Midbrain (tissue), 1 donor: ENCODE measurements at regions not wholly inside any gene's neighbourhood (a gene's known extent, or its start where the extent isn't known, plus 50 kb on each side); places are given as distances from the start of the nearest gene placed in this dataset.

Experiments used
- DNase-seq: peaks from one replicate; lab custom pipeline; 2025; lab: John Stamatoyannopoulos, UW

DNA sequence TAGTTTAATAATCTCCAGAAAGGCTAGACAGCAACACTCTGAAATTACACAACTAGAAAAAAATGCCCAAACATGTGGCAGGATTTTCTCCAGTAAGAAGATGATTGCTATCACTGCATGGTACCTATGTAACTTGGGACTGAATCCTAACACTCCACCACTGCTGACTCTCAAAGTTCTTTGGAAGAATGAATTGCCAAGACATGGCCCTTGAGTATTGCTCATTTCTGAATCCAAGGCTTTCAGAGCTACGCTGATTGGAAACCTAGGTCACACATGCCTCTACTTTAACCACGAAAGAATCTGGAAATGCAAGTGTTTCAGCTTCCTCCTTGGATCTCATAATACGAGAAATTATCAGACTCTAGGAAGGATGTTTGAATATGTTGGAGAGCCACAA lies 167.5 kb upstream of the CELF2 start:
- no peak for DNase-seq

DNA sequence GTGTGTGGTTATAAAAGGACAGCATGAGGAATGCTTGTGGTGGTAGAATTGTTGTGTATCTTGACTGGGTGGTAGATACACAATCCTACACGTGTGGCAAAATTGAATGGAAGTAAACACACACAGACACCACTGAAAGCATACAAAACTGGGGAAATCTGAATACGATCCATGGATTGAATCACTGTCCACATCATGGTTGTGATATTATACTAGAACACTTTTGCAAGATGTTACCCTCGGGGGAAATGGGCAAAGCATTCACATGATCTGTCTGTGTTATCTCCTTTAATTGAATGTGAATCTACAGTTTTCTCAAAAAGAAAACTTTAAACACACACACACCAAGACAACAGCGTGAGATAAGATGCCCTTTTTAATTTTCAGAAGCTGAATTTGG lies 165.2 kb upstream of the CELF2 start:
- no peak for DNase-seq

DNA sequence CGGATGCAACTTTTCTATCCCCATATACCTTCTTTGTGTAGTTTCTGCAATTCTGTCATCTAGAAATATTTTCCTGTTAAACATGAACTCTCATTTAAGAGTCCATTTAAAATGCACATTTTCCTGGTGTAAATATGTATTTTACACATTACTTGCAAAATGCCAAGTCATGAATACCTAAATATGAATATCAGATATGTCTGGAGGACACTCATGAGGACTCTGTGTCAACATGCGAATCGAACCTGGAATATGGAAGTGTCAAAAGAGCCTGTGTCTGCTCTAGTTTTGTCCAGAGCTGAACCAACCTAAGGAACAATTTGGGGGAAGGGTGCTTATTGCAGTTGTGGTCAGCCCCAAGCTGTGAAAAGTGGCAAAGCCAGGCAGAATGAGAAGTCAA lies 163.7 kb upstream of the CELF2 start:
- no peak for DNase-seq

DNA sequence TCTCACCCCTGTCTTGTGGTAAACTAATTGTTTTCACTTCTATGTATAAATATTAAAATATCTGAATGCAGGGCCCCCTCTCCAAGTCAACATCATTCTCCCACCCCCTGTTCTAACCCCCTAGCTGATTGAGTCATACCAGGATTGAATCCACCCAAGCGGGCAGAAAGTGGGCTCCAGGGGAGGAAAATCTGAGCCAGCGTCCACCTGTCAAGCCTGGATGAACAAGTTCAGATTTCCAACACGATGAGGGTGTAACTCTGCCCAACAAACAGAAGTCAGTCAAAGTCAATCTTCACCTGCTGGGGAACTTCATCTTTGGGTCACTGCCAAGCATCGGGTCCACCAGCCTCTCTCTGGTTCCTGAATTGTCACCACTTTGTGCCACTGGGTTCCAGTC lies 162.9 kb upstream of the CELF2 start:
- DNase-seq: no peak

DNA sequence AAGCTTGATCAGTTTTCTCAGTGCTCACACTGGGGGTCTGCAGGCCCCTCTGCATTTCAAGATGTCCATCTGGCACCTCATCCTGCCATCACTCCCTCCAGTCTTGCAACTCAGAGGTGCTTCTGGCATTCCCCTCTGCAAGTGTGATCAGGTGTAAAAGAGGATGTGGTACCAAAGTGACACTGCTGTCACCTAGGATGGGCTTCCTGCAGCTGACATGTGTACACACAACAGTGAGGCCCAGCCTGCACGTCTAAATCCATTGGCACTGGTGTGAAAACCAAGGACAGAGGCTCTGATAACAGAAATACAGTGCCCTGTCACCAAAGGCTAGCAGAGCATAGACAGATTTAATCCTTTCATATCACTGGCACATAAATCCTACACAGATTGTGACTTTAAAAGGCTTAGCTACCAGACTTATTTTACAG lies 162.5 kb upstream of the CELF2 start:
- no peak for DNase-seq

DNA sequence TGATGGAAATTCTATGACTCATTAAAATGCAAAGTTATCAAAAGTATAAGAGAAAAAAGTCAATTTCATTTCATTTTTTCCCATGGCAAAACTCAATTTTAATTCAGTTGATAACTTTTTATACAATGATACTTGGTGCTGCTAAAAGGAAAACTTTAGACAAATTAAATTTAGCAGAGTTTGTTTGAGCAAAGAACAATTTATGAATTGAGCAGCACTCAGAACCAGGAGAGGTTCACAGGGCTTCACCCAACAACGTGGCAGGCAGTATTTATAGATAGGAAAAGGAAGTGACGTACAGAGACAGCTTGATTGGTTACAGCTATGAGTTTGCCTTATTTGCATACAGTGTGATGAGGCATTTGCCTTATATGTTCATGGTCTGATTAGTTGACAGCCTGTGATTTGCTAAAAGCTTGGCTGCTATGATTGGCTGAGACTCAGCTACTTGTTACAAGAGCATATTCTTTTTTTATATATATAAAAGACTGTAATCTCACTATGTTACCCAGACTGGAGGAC lies 157.2 kb upstream of the CELF2 start:
- DNase-seq: no peak

DNA sequence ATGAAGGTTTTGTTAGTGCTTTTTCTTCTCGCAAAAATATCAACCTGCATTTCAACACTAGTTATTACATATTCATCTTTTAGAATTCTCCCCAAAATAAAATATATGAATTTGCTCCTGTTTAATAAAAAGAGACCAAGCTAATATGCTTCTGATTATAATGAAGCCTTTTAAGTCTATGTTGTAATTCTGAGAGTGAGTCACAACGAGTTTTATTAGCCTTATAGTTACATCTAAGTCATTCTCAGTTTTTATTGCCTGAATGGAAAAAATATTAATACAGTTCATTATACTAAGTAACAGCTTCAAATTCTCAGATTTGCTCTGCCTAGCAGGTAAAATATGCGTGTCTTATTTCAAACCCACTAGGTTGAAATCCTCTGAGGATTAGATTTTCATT lies 152.4 kb upstream of the CELF2 start:
- no peak for DNase-seq

DNA sequence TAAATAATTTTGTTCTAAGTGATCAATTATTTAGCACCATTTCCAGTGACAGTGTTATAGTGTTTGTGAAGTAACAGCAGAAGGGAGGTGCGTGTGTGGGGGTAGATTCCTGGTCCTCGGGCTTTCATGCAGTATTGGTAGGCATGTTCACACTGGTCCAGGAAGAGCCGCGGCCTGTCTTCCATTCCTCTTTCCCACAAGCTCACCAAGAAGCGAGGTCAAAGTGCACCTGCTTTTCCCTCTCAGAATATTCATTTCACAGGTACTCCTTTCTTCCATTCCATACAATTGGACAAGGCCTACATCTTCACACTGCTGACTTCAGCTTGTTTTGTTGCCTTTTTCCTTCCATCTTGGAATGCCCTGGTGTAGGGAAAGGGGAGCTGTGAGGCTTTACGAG lies 151.8 kb upstream of the CELF2 start:
- DNase-seq: no peak

DNA sequence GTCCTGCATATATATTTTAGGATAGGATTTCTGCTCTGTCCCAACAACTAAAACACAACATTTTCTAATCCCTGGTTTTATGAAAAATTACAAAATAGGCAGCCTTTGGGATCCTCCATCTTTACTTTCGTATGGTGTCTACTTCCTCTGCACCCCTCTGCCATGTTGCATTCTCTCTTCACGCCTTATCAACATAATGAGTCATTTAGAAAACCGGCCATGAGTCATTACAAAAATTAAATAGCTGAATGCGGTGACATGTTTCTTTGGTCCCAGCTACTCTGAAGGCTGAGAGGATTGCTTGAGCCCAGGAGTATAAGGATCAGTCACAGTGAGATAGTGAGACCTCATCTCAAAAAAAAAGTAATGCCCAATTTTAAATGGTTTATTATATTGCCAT lies 148.1 kb upstream of the CELF2 start:
- no peak for DNase-seq

DNA sequence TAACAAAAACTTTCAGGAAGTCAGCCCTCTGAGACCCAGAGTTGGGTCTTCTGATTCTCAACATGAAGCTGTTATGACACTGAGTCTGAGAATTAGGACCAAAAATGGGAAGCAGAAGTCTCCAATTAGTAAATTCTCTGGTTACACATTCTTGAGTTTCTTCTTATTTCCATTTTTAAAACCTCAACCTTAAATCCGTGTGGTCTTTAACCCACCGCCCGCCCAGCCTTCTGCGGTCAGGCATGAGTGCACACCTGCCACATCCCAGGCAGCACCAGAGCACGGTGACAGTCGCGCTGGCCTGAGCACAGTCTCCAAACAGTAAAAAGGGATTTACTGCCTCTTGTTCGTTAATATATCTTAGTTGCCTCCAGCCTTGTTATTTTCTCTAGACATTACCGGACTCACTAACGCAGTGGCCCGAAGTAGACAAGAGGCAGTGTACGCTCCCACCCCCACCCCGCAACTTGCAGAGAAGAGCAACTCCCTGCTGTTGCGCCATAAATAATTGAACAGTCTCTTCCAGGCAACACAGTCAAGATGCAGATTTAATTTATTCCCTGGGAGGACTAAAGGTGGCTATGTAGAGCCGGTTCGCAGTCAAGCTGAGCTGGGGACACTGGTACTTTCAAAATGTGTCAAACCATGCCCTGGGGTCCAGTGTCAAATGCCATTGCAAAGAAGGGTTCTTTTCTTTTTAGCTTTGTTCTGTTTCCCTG lies 147.0 kb upstream of the CELF2 start:
- DNase-seq: no peak

DNA sequence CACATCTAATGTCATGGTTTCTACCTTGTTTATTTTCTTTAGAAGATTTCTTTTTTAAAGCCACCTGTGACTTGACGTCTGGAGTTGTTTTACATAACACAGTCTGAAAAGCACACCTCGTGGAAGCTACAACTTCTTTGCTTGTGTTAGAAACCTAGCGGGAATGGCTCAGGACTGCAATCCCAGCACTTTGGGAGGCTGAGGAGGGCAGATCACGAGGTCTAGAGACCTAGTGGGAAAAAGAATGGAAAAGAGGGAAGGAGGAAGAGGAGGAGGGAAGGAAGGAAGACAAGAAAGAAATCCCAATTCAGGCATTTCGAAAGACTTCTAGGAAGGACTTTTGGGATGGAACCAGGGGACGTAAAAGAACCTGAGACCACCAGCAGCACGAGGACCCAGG lies 146.3 kb upstream of the CELF2 start:
- DNase-seq: no peak

DNA sequence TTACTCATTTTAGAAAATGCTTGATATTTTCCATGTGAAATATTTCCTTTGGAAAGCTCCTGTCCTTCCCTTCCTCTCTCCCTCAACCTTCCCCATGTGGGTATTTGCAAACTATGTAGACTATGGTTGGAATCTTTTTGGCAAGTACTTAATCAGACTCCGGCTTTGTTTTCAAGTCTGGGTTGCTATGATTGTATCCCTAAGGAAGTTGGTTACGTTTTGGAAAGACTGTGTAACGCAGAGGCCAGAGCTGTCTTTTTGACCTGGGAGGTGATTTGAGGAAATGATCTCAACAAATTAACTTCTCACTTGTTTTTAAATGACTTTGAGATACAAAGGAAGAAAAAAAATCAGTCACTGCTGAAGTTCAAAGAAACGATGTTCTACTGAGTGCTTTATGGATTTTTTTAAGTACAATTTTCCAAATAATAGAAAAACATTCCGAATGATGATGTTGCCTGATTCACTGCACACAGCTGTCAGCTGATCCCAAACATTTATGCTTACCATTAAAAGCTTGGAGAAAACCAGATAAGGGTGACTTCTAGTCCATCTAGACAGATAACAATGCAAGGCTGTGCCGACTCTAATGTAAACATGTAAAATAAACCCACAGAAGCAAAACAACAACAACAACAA lies 145.5 kb upstream of the CELF2 start:
- no peak for DNase-seq

DNA sequence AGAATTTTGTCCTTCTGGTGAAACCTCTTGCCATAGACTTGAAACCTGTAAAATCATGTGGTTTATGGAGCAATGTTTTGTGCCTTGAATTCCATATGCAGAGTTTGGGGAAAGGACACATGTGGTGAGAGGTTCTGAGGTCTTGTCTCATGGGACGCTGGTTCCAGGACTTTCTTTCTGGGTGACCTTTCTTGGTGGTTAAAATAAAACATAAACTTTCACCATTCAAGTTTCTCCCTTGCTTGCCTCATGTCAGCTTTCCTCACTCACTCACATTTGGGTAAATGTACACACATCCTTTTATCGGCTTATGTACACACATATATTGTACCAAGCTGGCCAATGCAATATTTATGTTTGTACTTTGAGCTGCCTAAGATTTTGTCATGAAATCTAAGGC lies 144.9 kb upstream of the CELF2 start:
- DNase-seq: no peak

DNA sequence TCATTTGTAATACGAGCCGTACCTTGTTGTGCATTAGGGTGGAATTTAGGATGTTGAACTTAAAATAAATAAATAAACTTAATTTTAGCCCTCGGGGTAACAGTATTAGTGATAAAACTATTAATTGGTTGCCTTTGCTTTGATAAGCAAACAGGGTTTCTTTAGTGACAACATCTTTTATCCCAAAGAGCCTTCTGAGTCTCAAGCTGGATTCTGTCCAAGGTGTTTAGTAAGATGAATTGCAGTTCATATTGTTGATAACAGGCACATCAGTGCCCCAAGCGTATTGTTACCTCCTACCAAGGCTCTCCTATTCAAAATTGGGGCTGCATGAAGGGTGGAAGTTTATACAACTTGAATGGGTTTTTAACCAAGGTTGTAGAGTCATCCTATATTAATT lies 144.4 kb upstream of the CELF2 start:
- DNase-seq: no peak

DNA sequence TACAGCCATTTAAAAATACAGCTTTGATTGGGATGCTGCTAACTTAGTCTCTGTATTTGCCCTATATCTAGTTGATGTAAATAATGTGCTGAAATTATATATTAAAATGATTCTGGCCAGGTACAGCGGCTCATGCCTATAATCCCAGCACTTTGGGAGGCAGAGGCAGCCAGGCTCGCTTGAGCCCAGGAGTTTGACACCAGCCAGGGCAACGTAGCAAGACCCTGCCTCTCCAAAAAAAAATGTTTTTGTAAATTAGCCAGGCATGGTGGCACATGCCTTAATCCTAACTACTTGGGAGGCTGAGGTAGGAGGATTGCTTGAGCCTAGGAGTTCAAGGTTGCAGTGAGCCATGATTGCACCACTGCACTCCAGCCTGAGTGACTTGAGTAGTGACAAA lies 143.8 kb upstream of the CELF2 start:
- DNase-seq: no peak

DNA sequence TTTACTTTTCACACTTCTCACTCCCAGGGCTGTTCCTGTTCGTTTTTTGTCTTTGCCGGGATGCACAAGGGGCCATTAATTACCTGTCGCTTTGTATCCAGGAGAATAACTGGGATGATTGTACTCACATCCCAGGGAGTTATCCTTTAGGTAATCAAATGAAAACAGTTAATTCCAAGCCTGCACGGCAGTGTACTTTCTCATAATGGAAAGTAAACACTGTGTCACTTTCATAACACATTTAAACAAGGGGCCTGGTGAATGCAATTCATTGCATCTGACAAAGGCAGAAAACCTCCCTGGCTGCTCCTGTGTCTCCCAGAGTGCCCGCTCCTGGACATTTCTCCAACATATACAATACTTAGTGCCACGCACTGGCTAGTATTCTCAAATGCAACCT lies 138.7 kb upstream of the CELF2 start:
- no peak for DNase-seq

DNA sequence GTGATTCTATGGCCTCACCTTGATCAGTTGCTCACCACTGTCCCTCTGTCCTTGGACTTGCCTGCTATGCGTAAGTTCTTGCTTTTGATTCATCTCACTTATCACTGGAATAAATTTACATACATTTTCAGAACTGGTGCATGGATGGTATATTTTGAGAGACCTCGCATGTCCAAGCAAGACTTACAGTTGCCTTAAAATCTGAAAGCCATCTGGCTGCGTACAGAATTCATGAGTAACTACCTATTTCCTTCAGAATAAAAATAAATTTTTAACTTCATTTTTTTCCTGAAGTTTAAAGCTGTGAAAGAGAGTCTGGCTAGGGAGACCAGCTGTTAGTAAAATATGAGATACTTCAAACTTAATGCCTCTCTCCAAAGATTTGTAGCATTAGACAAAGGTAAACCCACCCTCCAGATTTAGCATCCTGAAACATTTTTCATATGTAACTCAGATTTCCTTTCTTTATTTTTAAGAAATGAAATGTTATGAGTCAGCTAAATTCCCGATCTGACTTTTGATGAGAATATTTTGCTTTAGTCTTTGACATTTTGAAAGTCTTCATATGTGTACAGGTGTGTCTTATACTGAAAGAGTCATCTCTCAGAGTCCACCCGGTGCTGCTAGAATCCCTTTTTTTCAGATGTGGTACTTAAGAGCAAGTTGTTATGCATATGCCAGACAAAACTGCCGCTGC lies 136.4 kb upstream of the CELF2 start:
- DNase-seq: no peak

DNA sequence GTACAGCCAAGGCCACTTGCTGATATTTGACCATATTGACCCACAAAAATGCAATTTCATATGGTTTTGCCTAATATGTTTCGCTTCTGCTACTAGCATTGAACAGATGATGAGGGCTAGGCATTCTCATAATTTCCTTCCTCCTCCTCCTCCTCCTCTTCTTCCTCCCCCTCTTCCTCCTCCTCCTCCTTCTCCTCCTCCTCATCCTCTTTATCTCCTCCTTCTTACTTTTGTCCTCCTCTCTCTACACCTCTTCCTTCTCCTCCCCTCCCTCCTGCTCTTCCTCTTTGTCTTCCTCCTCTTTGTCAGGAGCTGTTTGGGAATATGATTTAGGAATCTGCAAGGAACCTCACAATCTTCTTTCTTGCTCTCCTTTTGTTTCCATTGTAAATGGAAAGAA lies 133.9 kb upstream of the CELF2 start:
- no peak for DNase-seq

DNA sequence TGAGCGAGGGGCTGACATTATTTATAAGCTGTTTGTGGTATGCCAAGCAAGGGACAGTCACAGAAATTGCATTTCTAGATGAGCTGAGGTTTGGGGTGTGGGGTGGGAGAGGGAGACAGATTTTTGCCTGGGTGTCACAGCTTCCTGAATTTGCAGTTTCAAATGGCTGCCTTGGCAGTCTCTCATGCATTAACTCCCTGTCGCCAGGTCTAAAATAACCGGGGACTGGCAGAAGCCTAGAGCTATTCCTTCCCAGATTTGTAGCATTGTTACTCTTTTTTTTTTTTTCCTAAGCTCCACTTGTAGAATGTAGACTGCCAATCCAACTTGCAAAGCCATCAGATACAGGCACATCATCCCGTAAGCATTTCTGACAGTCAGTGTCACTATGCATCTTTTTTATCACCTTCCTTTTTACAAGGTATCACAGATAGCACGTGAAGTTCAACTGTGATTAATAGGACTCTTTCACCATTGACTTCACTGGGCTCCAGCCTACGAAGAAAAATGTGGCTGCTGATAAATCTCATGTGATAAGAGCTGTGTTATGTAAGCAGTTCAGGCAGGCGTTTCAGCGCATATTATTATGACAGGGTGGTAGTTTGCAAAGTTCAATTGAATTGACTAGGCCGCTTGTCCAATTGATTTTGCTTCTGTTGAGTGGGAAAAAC lies 130.7 kb upstream of the CELF2 start:
- DNase-seq: no peak

DNA sequence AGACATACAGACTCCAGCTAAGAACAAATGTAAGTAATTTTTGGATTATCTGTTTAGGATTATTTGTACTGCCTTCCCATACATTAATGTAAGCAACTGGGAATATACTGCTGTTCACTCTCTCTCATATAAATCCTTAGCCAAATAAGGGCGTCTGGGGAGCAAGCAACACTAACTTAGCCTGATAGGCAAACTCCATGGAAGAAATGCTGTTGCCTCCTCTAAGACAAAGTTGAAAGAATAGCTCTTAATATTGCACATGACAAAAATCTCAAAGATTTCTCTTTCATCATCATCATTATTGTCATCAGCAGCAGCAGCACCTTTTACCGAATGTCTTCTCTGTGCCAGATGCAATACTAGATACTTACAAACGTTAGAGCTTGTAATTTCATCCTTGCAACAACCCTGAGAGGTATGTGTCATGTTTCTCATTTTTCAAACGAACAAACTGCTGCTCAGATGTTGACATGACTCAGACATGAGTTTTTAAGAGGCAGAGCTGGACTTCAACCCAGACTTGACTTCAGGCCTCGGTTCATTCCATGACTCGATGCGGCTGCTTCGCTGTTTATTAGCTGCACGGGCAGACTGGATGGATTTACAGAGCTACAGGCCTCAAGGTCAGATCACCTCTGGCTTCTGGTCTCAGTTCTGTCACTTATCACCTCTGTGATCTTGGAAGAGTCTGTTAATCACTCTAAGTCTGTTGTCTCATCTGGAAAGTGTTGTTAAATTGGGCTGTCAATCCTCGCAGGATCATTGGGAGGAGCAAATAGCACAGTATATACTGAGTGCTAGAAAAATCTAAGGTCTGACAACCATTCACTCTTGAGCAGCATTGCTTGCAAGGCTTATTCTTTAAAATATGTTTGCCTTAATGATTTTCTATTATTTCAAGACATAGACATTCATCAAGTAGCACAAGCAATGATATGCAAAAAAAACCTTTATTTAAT lies 126.3 kb upstream of the CELF2 start:
- no peak for DNase-seq

DNA sequence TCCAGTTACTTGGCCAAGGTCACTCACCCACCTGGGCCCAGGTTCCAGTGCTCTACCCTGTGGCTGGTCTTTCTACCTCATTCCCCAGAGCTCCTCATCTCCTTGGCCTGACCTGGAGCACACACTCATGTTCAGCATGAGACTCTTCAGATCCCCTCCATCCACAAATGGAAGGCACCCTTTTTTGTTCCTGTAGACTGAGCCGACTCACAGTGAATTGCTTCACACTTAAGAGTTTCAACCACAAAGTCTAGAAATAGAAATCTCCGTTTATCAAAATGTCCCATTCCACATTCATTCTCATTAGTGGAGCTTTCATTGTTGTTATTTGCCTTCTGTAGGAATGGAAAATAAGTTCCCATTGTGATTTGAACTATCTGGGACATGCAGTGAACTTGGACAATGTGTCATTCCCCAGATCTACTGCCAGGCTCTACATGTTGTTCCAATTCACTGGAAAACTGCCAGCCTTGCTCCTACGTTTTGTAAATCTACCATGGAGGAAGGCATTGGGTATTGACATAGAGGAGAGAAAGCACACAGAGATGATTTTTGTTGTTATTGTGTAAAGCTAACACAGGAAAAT lies 125.3 kb upstream of the CELF2 start:
- DNase-seq: no peak
